Cerebellar nuclear complex (tissue), 1 donor: ENCODE measurements at regions not wholly inside any gene's neighbourhood (a gene's known extent, or its start where the extent isn't known, plus 50 kb on each side); places are given as distances from the start of the nearest gene placed in this dataset.

ENCODE experiments used
- DNase-seq, 2 experiments: peaks; one replicate each; lab custom pipeline; 2025; lab: John Stamatoyannopoulos, UW

GRCh38 chr2:180061085-180061484 lies 54.0 kb upstream of the CWC22 start:
- no peak for DNase-seq

- DNase-seq: no peak
Measured at GRCh38 chr2:180058993-180059392, 51.9 kb upstream of the CWC22 start.

GRCh38 chr2:180057706-180058412 lies 50.8 kb upstream of the CWC22 start:
- no peak for DNase-seq
